DOHH2 (cell line): ENCODE measurements at regions not wholly inside any gene's neighbourhood (a gene's known extent, or its start where the extent isn't known, plus 50 kb on each side); places are given as distances from the start of the nearest gene placed in this dataset.

ENCODE experiments used
- CTCF ChIP-seq: fragments of 200-600 bp; sonication (generic); IDR thresholded peaks from one replicate; pipeline ENCODE4 v1.5.1; 2014; ENCODE audit warnings: antibody characterized with exemption, mild to moderate bottlenecking, low read depth, low read length; ENCODE audit not compliant: poor library complexity, severe bottlenecking
- EZH2phosphoT487 ChIP-seq: fragments of 200-600 bp; sonication (generic); IDR thresholded peaks from 2 replicates; pipeline ENCODE4 v1.6.1; 2017; ENCODE audit warnings: borderline replicate concordance, mild to moderate bottlenecking, antibody characterized with exemption, low read length, moderate library complexity, mixed read lengths

GRCh38 chr10:53412651-53413050, 640.1 kb upstream of the MBL2 start:
- TF ChIP-seq CTCF (no peak), EZH2phosphoT487 (no peak)
